Panc1 (cell line): ENCODE measurements at regions not wholly inside any gene's neighbourhood (a gene's known extent, or its start where the extent isn't known, plus 50 kb on each side); places are given as distances from the start of the nearest gene placed in this dataset.

Source experiments
- ATAC-seq: fragments of 200-7000 bp; cut with Tn5 transposase; 2 replicates; pipeline ENCODE4 v1.9.1; 2020; ENCODE audit warnings: mild to moderate bottlenecking, moderate library complexity
- BruUV-seq: library from RNA; stranded (reverse); fragments of 400-500 nt; replicated peaks from 2 replicates; lab custom pipeline; 2021; lab: Mats Ljungman, UMichigan
- CTCF ChIA-PET: fragments of 300-600 bp; sonication (Branson Sonifier 250); formaldehyde crosslinking; loops from one replicate; lab custom pipeline; 2022; ENCODE audit warnings: antibody characterized with exemption; lab: Charles Lee
- POLR2A ChIA-PET: fragments of 300-600 bp; sonication (Branson Sonifier 250); formaldehyde crosslinking; loops from one replicate; lab custom pipeline; 2022; ENCODE audit warnings: antibody characterized with exemption; lab: Charles Lee
- DNase-seq: peaks from one replicate; pipeline ENCODE4 v3.0.0-alpha.2; 2010; ENCODE audit warnings: low read depth, low spot score
- H3K27ac ChIP-seq: 2 replicates; pipeline ENCODE4 v1.5.1; 2011; ENCODE audit warnings: mild to moderate bottlenecking, low read length, inconsistent platforms
- H3K27me3 ChIP-seq: fragments of 200-500 bp; sonication (Bioruptor generic); 2 replicates; pipeline ENCODE4 v1.6.0; 2014; ENCODE audit warnings: low read length, inconsistent platforms; ENCODE audit not compliant: control insufficient read depth, insufficient read depth
- H3K36me3 ChIP-seq: fragments of 200-500 bp; sonication (Bioruptor generic); 2 replicates; pipeline ENCODE4 v1.5.1; 2014; ENCODE audit warnings: inconsistent platforms, mild to moderate bottlenecking, low read length, moderate library complexity; ENCODE audit not compliant: control insufficient read depth, insufficient read depth
- H3K4me1 ChIP-seq: 2 replicates; pipeline ENCODE4 v1.5.1; 2011; ENCODE audit warnings: inconsistent platforms, mild to moderate bottlenecking, low read length, moderate library complexity; ENCODE audit not compliant: control insufficient read depth, insufficient read depth
- H3K4me3 ChIP-seq, 2 experiments: 2 replicates each; pipeline ENCODE4 v1.5.1; 2011 to 2012; ENCODE audit warnings: low read depth in 2 of 2, low read length in 2 of 2, mild to moderate bottlenecking in 2 of 2, inconsistent platforms in 1 of 2, moderate library complexity in 1 of 2
- H3K9me3 ChIP-seq: fragments of 200-500 bp; sonication (Bioruptor generic); 2 replicates; pipeline ENCODE4 v1.5.1; 2014; ENCODE audit warnings: low read depth, mild to moderate bottlenecking, inconsistent platforms, low read length, moderate library complexity; ENCODE audit not compliant: control insufficient read depth, insufficient read depth
- CTCF ChIP-seq: fragments of 450-650 bp; IDR thresholded peaks from 2 replicates; pipeline ENCODE4 v1.5.1; 2017; ENCODE audit warnings: mild to moderate bottlenecking
- POLR2AphosphoS5 ChIP-seq: IDR thresholded peaks from 2 replicates; pipeline ENCODE4 v1.6.1; 2012; ENCODE audit warnings: mild to moderate bottlenecking, low read depth, low read length, moderate library complexity
- REST ChIP-seq, 2 experiments: IDR thresholded peaks; 2 replicates each; pipeline ENCODE4 v1.6.1; 2011 to 2012; ENCODE audit warnings: low read depth in 2 of 2, control low read depth in 1 of 2, low read length in 1 of 2, mild to moderate bottlenecking in 1 of 2, moderate library complexity in 1 of 2; ENCODE audit not compliant: insufficient read depth in 1 of 2
- SIN3A ChIP-seq: IDR thresholded peaks from 2 replicates; pipeline ENCODE4 v1.6.1; 2012; ENCODE audit warnings: low read depth, mild to moderate bottlenecking, low read length, moderate library complexity, borderline replicate concordance; ENCODE audit not compliant: insufficient read depth
- TCF7L2 ChIP-seq: IDR thresholded peaks from 2 replicates; pipeline ENCODE4 v1.6.1; 2011; ENCODE audit warnings: mild to moderate bottlenecking, low read depth, low read length, inconsistent platforms
- in situ Hi-C: cut with HindIII; loops from 2 replicates; pipeline ENCODE4 v1.10.0; 2016; ENCODE audit warnings: low sequenced_read_pairs, low pct_unique_long_range_greater_than_20kb
- intact Hi-C: fragments of 100-400 bp; cut with micrococcal nuclease; formaldehyde crosslinking; loops from one replicate; pipeline ENCODE4 v1.10.0; 2022; ENCODE audit not compliant: unreplicated experiment

GRCh38 chr5:20434786-20435185 is 446.8 kb upstream of the CDH18 start:
- no TSS peak for BruUV-seq
- ChIA-PET POLR2A (no interaction called here), CTCF (no interaction called here)
- H3K36me3 ChIP-seq, result no peaks in the 10 kb centered on the region; the same call in 1 of the 2 replicates
- no peaks in the 10 kb centered on the region for H3K9me3 ChIP-seq
- no peak overlapping the region for H3K4me3 ChIP-seq
- H3K4me1 ChIP-seq, result no peaks in the 10 kb centered on the region
- H3K27me3 ChIP-seq, result no peaks in the 10 kb centered on the region
- in situ Hi-C loops, result no loop called here
- no peak overlapping the region for H3K27ac ChIP-seq
- DNase-seq (no peak), ATAC-seq (no peak)
- intact Hi-C loops, result no loop called here
- TF ChIP-seq POLR2AphosphoS5, result no peak
- no peak for TF ChIP-seq CTCF
- TF ChIP-seq TCF7L2, result no peak
- no peak for TF ChIP-seq SIN3A
- TF ChIP-seq REST (IDR thresholded peaks at IDR 0.05; ENCODE audit: insufficient read depth in 1 of 2, low read depth in 2 of 2, low read length in 1 of 2), result no peak

- H3K4me1 ChIP-seq, result no peaks in the 10 kb centered on the region
- H3K36me3 ChIP-seq, result no peaks in the 10 kb centered on the region
- no TSS peak for BruUV-seq
- no peak for DNase-seq
- H3K27me3 ChIP-seq, result no peaks in the 10 kb centered on the region
- no peak for ATAC-seq
- intact Hi-C loops, result no loop called here
- H3K9me3 ChIP-seq, result no peaks in the 10 kb centered on the region
- in situ Hi-C loops, result no loop called here
- no peak for TF ChIP-seq TCF7L2
- no peak for TF ChIP-seq SIN3A
- no peak for TF ChIP-seq CTCF
- no peak for TF ChIP-seq REST (IDR thresholded peaks at IDR 0.05; ENCODE audit: insufficient read depth in 1 of 2, low read depth in 2 of 2, low read length in 1 of 2)
- no peak for TF ChIP-seq POLR2AphosphoS5
- POLR2A ChIA-PET, result no interaction called here
- H3K4me3 ChIP-seq, result no peak overlapping the region
- no peak overlapping the region for H3K27ac ChIP-seq
- CTCF ChIA-PET, result no interaction called here
Observed at GRCh38 chr5:20420991-20421595, 433.1 kb upstream of the CDH18 start.
